Liver (tissue), 8 donors: ENCODE measurements at regions not wholly inside any gene's neighbourhood (a gene's known extent, or its start where the extent isn't known, plus 50 kb on each side); places are given as distances from the start of the nearest gene placed in this dataset.

ENCODE experiments used
- DNase-seq: peaks from one replicate; pipeline ENCODE4 v3.0.0-alpha.2; 2017; ENCODE audit warnings: low spot score
- H3K27ac ChIP-seq, 2 donors: one replicate each; pipeline ENCODE4 v1.7.0; 2013; ENCODE audit warnings: inconsistent platforms in 2 of 2, low read length in 2 of 2, control low read depth in 1 of 2, low read depth in 1 of 2, mild to moderate bottlenecking in 1 of 2
- H3K27me3 ChIP-seq, 4 donors: one replicate each; pipeline versions ENCODE4 v1.6.1 to v1.7.0; 2013; ENCODE audit warnings: low read length in 3 of 4, inconsistent platforms in 1 of 4, mild to moderate bottlenecking in 1 of 4, moderate library complexity in 1 of 4; ENCODE audit not compliant: control insufficient read depth in 4 of 4, insufficient read depth in 4 of 4
- H3K36me3 ChIP-seq, 4 donors: one replicate each; pipeline versions ENCODE4 v1.6.1 to v1.7.0; 2013; ENCODE audit warnings: low read length in 3 of 4, mild to moderate bottlenecking in 3 of 4, low read depth in 1 of 4, moderate library complexity in 1 of 4; ENCODE audit not compliant: control insufficient read depth in 4 of 4, insufficient read depth in 3 of 4
- H3K4me1 ChIP-seq, 4 donors: one replicate each; pipeline versions ENCODE4 v1.6.1 to v1.7.0; 2013; ENCODE audit warnings: low read length in 3 of 4, mild to moderate bottlenecking in 3 of 4, moderate library complexity in 1 of 4; ENCODE audit not compliant: control insufficient read depth in 4 of 4, insufficient read depth in 4 of 4
- H3K4me3 ChIP-seq, 3 donors: one replicate each; pipeline versions ENCODE4 v1.6.1 to v1.7.0; 2013; ENCODE audit warnings: low read length in 3 of 3, control low read depth in 1 of 3, low read depth in 1 of 3, mild to moderate bottlenecking in 1 of 3
- H3K9ac ChIP-seq, 2 donors: one replicate each; pipeline ENCODE4 v1.7.0; 2013; ENCODE audit warnings: low read length in 2 of 2, mild to moderate bottlenecking in 2 of 2, moderate library complexity in 2 of 2, control low read depth in 1 of 2, low read depth in 1 of 2
- H3K9me3 ChIP-seq, 4 donors: one replicate each; pipeline versions ENCODE4 v1.6.1 to v1.7.0; 2013; ENCODE audit warnings: low read length in 3 of 4; ENCODE audit not compliant: control insufficient read depth in 4 of 4
- EGR1 ChIP-seq, 2 donors: IDR thresholded peaks; 2 replicates each; pipeline ENCODE4 v1.6.1; 2016 to 2018; ENCODE audit warnings: antibody characterized with exemption in 2 of 2, low read depth in 2 of 2
- FOXA1 ChIP-seq: IDR thresholded peaks from 2 replicates; pipeline ENCODE4 v1.6.1; 2016; ENCODE audit warnings: antibody characterized with exemption
- FOXA2 ChIP-seq: IDR thresholded peaks from 2 replicates; pipeline ENCODE4 v1.6.1; 2016; ENCODE audit warnings: antibody characterized with exemption
- HNF4A ChIP-seq, 2 donors: conservative IDR thresholded peaks; 2 replicates each; pipeline ENCODE4 v1.6.1; 2016; ENCODE audit warnings: antibody characterized with exemption in 2 of 2, mild to moderate bottlenecking in 2 of 2
- HNF4G ChIP-seq: IDR thresholded peaks from 2 replicates; pipeline ENCODE4 v1.6.1; 2016; ENCODE audit warnings: antibody characterized with exemption
- JUND ChIP-seq, 2 donors: IDR thresholded peaks; 2 replicates each; pipeline ENCODE4 v1.6.1; 2016; ENCODE audit warnings: antibody characterized with exemption in 2 of 2
- MAX ChIP-seq: IDR thresholded peaks from 2 replicates; pipeline ENCODE4 v1.6.1; 2016; ENCODE audit warnings: antibody characterized with exemption
- NR2F2 ChIP-seq: IDR thresholded peaks from 2 replicates; pipeline ENCODE4 v1.6.1; 2016; ENCODE audit warnings: antibody characterized with exemption
- RAD21 ChIP-seq, 2 donors: IDR thresholded peaks; 2 replicates each; pipeline ENCODE4 v1.6.1; 2016; ENCODE audit warnings: antibody characterized with exemption in 2 of 2, mild to moderate bottlenecking in 2 of 2
- REST ChIP-seq: IDR thresholded peaks from 2 replicates; pipeline ENCODE4 v1.6.1; 2016; ENCODE audit warnings: antibody characterized with exemption, mild to moderate bottlenecking
- RXRA ChIP-seq, 2 donors: IDR thresholded peaks; 2 replicates each; pipeline ENCODE4 v1.6.1; 2017 to 2018; ENCODE audit warnings: antibody characterized with exemption in 2 of 2, mild to moderate bottlenecking in 1 of 2
- SP1 ChIP-seq: IDR thresholded peaks from 2 replicates; pipeline ENCODE4 v1.6.1; 2018; ENCODE audit warnings: antibody characterized with exemption, mild to moderate bottlenecking
- TAF1 ChIP-seq: conservative IDR thresholded peaks from 2 replicates; pipeline ENCODE4 v1.6.1; 2016; ENCODE audit warnings: antibody characterized with exemption, mild to moderate bottlenecking
- YY1 ChIP-seq: IDR thresholded peaks from 2 replicates; pipeline ENCODE4 v1.6.1; 2016; ENCODE audit warnings: antibody characterized with exemption, mild to moderate bottlenecking
- WGBS: extraction: QIAGEN DNeasy Blood & Tissue Kit; methylation state at CpG from one replicate; pipeline ENCODE4 v1.1.7; 2013; 5-methylcytosine and 5-hydroxymethylcytosine counted together
- TF ChIP-seq, protein P1 (sequence below): IDR thresholded peaks from 2 replicates; pipeline ENCODE4 v1.6.1; 2016; ENCODE audit warnings: antibody characterized with exemption
- TF ChIP-seq, protein P2 (sequence below): fragments of 150-350 bp; IDR thresholded peaks from 2 replicates; pipeline ENCODE4 v1.5.1; 2017; ENCODE audit warnings: improper control_type of control experiment, low read depth, low read length; ENCODE audit not compliant: missing input control
- TF ChIP-seq, protein P3 (sequence below): IDR thresholded peaks from 2 replicates; pipeline ENCODE4 v1.6.1; 2016; ENCODE audit warnings: antibody characterized with exemption
- donor health status: healthy.
- donor health status: healthy.
- donor health status: healthy.
- donor health status: healthy.
- donor health status: healthy.

- TF ChIP-seq, protein P1, sequence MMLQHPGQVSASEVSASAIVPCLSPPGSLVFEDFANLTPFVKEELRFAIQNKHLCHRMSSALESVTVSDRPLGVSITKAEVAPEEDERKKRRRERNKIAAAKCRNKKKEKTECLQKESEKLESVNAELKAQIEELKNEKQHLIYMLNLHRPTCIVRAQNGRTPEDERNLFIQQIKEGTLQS, result no peak
- TF ChIP-seq RAD21 (IDR thresholded peaks at IDR 0.05), result no peak
- TF ChIP-seq NR2F2, result no peak
- no peak for TF ChIP-seq FOXA2
- TF ChIP-seq YY1, result no peak
These were observed 203.0 kb upstream of the SESN3 start (continued) for GRCh38 chr11:95434009-95434408.

DNA sequence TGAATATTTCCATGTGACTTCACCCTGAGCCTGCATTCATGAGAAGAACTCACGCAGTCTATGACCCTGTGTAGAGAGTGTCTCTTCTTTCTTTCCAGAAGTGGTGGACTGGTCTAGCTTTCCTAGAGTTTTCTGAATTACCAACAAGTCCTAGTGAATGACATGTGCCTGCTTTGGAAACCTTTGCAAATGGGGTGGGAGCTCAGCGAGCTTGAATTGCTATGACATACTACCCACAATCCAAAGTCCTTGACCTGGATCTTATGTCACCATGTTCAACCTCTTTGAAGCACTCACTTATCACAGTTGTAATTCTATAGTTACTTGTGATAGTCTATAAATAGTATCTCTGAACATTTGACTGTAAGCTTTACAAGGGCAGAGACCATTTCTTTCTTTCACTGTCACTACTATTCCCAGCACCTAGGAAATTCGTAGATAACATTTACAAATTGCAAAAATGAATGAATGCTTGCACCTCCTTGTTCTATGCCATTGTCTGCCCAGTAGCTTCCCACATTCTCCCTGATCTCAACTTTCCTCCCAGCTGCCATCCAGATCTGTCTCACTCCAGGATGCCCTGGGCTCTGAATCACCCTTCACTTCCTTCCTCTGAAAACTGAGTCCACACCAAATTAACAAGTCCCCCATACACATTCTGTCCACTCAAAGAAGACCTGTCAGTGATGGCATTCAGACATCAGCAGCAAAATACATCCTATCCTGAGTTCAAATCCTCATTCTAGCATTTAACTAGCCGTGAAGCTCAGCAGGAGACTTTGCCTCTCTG is 201.9 kb upstream of the SESN3 start:
- TF ChIP-seq EGR1 (IDR thresholded peaks at IDR 0.05; ENCODE audit: low read depth in 2 of 2), result no peak
- TF ChIP-seq YY1, result no peak
- TF ChIP-seq, protein P2, sequence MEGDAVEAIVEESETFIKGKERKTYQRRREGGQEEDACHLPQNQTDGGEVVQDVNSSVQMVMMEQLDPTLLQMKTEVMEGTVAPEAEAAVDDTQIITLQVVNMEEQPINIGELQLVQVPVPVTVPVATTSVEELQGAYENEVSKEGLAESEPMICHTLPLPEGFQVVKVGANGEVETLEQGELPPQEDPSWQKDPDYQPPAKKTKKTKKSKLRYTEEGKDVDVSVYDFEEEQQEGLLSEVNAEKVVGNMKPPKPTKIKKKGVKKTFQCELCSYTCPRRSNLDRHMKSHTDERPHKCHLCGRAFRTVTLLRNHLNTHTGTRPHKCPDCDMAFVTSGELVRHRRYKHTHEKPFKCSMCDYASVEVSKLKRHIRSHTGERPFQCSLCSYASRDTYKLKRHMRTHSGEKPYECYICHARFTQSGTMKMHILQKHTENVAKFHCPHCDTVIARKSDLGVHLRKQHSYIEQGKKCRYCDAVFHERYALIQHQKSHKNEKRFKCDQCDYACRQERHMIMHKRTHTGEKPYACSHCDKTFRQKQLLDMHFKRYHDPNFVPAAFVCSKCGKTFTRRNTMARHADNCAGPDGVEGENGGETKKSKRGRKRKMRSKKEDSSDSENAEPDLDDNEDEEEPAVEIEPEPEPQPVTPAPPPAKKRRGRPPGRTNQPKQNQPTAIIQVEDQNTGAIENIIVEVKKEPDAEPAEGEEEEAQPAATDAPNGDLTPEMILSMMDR, result no peak
- TF ChIP-seq FOXA1, result no peak
- no peak for TF ChIP-seq SP1
- no peak for TF ChIP-seq NR2F2
- no peak for TF ChIP-seq MAX
- no peak for TF ChIP-seq HNF4A (conservative IDR thresholded peaks at IDR 0.05)
- TF ChIP-seq TAF1, result no peak
- Histone ChIP-seq H3K4me3 (no peak overlapping the region), H3K36me3 (no peaks in the 10 kb centered on the region), H3K27ac (no peak overlapping the region), H3K9ac (no peak overlapping the region), H3K4me1 (no peaks in the 10 kb centered on the region), H3K9me3 (no peaks in the 10 kb centered on the region), H3K27me3 (no peaks in the 10 kb centered on the region)
- WGBS, result 87% methylated on average over 4 of the region's 4 CpGs
- no peak for DNase-seq

- H3K4me3 ChIP-seq, result no peak overlapping the region
- H3K9me3 ChIP-seq, result no peaks in the 10 kb centered on the region
- H3K4me1 ChIP-seq, result no peaks in the 10 kb centered on the region
- H3K27me3 ChIP-seq, result no peaks in the 10 kb centered on the region
- WGBS, result 77% methylated on average over 1 of the region's 1 CpG
- H3K36me3 ChIP-seq, result no peaks in the 10 kb centered on the region
- no peak overlapping the region for H3K27ac ChIP-seq
- TF ChIP-seq RXRA (IDR thresholded peaks at IDR 0.05), result no peak
- no peak for TF ChIP-seq HNF4A (conservative IDR thresholded peaks at IDR 0.05)
- TF ChIP-seq HNF4G, result no peak
- no peak for TF ChIP-seq FOXA2
- TF ChIP-seq, protein P2, result no peak
- no peak for TF ChIP-seq REST
- TF ChIP-seq NR2F2, result no peak
- TF ChIP-seq YY1, result no peak
- no peak for TF ChIP-seq JUND (IDR thresholded peaks at IDR 0.05)
- TF ChIP-seq, protein P1, result no peak
- TF ChIP-seq, protein P3, sequence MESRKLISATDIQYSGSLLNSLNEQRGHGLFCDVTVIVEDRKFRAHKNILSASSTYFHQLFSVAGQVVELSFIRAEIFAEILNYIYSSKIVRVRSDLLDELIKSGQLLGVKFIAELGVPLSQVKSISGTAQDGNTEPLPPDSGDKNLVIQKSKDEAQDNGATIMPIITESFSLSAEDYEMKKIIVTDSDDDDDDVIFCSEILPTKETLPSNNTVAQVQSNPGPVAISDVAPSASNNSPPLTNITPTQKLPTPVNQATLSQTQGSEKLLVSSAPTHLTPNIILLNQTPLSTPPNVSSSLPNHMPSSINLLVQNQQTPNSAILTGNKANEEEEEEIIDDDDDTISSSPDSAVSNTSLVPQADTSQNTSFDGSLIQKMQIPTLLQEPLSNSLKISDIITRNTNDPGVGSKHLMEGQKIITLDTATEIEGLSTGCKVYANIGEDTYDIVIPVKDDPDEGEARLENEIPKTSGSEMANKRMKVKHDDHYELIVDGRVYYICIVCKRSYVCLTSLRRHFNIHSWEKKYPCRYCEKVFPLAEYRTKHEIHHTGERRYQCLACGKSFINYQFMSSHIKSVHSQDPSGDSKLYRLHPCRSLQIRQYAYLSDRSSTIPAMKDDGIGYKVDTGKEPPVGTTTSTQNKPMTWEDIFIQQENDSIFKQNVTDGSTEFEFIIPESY, result no peak
- no peak for TF ChIP-seq MAX
- no peak for TF ChIP-seq SP1
- DNase-seq, result no peak
- no peak overlapping the region for H3K9ac ChIP-seq
These were observed 198.4 kb upstream of the SESN3 start for GRCh38 chr11:95429376-95429907.
